ENCODE measurements at regions not wholly inside any gene's neighbourhood (a gene's known extent, or its start where the extent isn't known, plus 50 kb on each side); places are given as distances from the start of the nearest gene placed in this dataset.
"Not testable (repeated sequence)": the region's sequence is repeated elsewhere in the genome, so short reads cannot be mapped to it uniquely, and the experiment has no call there.

- TF ChIP-seq YY1 (IDR thresholded peaks at IDR 0.05); CTCF (IDR thresholded peaks at IDR 0.05; ENCODE audit: low read depth, low read length, missing input control); GABPA (IDR thresholded peaks at IDR 0.05 in 1 of 2, conservative IDR thresholded peaks at IDR 0.05 in 1 of 2); TAF1 (conservative IDR thresholded peaks at IDR 0.05); RAD21 (IDR thresholded peaks at IDR 0.05); MAX (IDR thresholded peaks at IDR 0.05); JUND (IDR thresholded peaks at IDR 0.05); EGR1 (IDR thresholded peaks at IDR 0.05; ENCODE audit: low read depth in 2 of 2): not testable (repeated sequence)
- TF ChIP-seq, protein P1, sequence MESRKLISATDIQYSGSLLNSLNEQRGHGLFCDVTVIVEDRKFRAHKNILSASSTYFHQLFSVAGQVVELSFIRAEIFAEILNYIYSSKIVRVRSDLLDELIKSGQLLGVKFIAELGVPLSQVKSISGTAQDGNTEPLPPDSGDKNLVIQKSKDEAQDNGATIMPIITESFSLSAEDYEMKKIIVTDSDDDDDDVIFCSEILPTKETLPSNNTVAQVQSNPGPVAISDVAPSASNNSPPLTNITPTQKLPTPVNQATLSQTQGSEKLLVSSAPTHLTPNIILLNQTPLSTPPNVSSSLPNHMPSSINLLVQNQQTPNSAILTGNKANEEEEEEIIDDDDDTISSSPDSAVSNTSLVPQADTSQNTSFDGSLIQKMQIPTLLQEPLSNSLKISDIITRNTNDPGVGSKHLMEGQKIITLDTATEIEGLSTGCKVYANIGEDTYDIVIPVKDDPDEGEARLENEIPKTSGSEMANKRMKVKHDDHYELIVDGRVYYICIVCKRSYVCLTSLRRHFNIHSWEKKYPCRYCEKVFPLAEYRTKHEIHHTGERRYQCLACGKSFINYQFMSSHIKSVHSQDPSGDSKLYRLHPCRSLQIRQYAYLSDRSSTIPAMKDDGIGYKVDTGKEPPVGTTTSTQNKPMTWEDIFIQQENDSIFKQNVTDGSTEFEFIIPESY (IDR thresholded peaks at IDR 0.05), result not testable (repeated sequence)
- TF ChIP-seq, protein P2, sequence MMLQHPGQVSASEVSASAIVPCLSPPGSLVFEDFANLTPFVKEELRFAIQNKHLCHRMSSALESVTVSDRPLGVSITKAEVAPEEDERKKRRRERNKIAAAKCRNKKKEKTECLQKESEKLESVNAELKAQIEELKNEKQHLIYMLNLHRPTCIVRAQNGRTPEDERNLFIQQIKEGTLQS (IDR thresholded peaks at IDR 0.05), result not testable (repeated sequence)
Observed at GRCh38 chr5:85994653-85995052, 623.1 kb upstream of the COX7C start.

Data from liver (tissue), 3 donors.